ENCODE measurements at regions not wholly inside any gene's neighbourhood (a gene's known extent, or its start where the extent isn't known, plus 50 kb on each side); places are given as distances from the start of the nearest gene placed in this dataset.

GRCh38 chr13:34241332-34241731 is 423.4 kb downstream of the RFC3 start:
- no peak for DNase-seq (ENCODE audit: low spot score)

GRCh38 chr13:34243403-34243802 is 425.5 kb downstream of the RFC3 start:
- no peak for DNase-seq (ENCODE audit: low spot score)

GRCh38 chr13:34246511-34246910 is 428.6 kb downstream of the RFC3 start:
- DNase-seq (ENCODE audit: low spot score) = peak; percentile 64

DNA sequence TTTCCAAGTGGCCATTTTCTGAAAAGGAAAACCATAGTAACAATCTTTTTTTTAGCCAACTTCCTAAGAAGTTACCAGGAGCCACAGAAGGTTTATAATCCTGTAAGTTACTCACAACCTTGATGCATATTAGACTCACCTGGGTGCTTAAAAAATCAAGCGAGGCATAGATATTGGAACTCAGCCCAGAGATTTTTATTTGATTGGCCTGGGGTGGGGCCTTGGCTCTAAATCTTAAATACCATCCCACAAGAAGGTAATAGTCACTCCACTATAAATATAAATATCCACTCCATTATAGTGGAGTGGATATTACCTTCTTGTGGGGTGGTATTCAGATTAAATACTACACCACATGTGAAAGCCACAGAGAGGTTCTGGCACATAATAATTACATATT is 429.6 kb downstream of the RFC3 start:
- no peak for DNase-seq (ENCODE audit: low spot score)

- no peak for DNase-seq (ENCODE audit: low spot score)
These were observed 431.6 kb downstream of the RFC3 start for GRCh38 chr13:34249546-34250039.

DNA sequence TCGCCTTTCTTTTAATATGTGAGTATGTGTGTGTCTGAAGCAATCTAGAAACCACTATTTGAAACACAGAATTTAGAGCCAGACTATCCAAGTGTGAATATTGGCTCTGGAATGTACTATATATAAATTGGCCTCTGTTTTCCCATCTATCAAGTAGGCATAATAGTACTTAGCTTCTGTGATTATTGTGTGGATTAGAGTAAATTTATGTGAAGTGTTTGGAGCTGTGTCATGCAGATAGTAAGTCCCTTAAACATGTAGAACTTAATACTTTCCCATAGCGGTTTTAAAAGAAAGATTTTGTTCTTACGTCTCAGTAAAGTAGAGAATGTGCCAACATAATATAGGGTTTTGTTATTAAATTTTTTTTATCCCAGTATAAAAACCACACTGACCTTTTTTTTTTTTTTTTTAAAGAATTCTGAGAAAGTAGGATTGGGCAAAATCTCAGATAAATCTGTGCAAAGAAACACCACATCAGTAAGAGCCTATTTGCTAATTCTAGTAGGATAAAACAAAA is 432.3 kb downstream of the RFC3 start:
- no peak for DNase-seq (ENCODE audit: low spot score)

DNA sequence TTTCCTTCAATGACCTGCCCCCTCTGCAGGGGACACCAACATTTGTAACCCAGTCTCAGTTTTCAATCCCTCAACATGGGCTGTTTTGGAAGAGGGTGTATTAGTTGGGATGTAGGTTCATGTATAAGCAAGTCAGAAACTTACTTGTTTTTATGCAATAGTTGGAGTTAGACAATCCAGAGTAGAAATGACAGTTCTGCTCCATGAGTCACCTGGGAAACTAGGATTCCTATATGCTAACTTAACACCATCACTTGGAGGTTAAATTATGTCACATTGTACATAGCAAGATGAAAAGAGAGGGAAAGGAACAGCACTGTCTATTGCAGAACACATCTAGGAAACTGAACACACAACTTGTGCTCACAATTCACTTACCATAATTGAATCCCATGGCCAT is 436.4 kb downstream of the RFC3 start:
- DNase-seq (ENCODE audit: low spot score) = no peak

DNA sequence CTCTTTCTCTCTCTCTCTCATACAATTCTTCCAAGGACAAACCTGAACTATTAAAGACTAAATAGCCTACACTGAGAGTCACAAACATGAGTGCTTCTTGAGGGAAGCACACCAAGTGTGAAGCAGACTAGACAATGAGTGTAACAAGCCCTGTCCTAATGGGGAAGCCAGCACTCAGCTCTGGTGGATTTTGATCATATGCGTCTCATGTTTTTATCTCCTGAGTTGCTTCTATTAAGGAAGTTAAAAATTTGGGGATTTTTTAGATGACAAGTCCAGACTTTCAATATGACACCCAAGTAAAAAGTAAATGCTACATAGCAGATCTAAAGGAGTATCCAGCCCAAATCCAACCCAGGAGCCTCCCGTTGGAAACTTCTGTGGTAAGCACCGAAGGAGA is 437.8 kb downstream of the RFC3 start:
- no peak for DNase-seq (ENCODE audit: low spot score)

DNA sequence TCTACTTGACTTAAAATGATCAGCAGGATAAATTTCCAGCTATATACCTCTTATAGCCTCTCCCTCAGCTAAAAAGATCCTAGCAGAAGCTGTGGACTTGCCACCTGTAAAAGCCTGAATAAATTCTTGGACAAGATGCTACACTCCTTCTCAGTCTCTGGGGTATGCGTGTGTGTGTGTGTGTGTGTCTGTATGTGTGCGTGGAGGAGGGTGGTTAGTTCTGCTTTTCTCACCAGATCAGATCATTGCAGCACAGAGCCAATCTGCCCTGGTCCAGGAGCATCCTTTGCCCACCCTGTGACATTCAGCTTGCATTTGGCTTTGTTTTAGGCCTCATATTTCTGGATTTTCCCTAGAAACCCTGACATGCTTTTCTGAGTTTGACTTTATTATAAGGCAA is 438.3 kb downstream of the RFC3 start:
- DNase-seq (ENCODE audit: low spot score) = no peak

DNA sequence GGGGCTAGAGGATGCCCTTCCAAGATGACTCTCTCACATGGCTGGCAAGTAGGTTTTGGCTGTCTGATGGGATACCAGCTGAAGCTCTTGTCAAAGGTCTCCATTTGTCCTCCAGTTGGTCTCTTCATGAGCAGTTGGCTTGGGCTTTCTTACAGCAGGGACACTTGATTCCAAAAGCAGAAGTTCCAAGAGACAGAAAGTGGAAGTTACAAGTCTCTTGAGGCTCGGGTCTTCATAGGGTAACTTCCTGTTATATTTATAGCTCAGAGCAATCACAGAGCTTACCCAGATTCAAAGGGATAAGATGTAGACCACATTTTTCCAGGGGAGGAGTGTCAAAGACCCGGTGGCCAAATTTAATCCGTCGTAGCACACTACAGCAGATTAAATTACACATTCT is 440.0 kb downstream of the RFC3 start:
- no peak for DNase-seq (ENCODE audit: low spot score)

- no peak for DNase-seq (ENCODE audit: low spot score)
These were observed 440.9 kb downstream of the RFC3 start for GRCh38 chr13:34258646-34259386.

- DNase-seq (ENCODE audit: low spot score) = no peak
These were observed 445.7 kb downstream of the RFC3 start for GRCh38 chr13:34263681-34264080.

GRCh38 chr13:34265046-34265679 is 447.2 kb downstream of the RFC3 start:
- DNase-seq (ENCODE audit: low spot score) = no peak

- no peak for DNase-seq (ENCODE audit: low spot score)
These were observed 458.8 kb downstream of the RFC3 start for GRCh38 chr13:34276764-34277163.

- no peak for DNase-seq (ENCODE audit: low spot score)
These were observed 460.0 kb downstream of the RFC3 start for GRCh38 chr13:34277936-34278335.

DNA sequence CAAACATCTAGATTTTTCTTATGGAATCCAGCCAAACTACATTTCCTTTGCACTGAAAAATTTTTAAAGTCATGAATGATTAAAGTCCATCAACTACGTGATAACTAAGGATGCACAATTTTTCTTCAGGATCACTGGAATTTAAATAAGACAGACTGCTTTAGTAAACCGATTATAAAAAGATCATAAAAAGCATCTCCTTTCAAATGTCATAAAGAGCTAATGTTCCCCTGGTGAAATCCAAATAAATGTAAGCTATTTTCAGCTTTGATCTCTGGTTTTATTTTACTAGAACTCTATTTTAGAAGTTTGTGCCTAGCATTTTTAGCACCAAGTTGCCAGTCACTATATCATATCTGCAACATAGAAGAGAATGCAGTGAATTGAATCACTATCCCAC is 460.8 kb downstream of the RFC3 start:
- no peak for DNase-seq (ENCODE audit: low spot score)

DNA sequence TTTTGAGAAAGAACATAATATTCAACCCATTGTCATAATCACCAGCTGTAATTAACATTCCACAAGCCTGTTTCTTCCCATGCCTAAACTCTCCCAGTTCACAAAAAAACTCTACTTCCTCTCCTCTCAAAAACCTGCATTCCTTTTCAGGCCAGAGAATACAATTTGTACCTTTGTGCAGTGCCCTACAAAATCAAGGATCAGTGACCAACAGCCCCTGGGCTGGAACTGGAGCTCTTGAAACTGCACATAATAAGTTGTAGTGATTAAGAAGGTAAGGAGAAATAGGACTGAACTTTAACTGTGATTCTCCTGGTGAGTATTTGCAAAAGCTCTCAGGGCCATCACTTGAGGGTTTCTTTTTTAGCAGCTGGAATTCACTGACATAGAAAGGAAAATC is 472.7 kb downstream of the RFC3 start:
- DNase-seq (ENCODE audit: low spot score) = no peak

- DNase-seq (ENCODE audit: low spot score) = no peak
These were observed 476.7 kb downstream of the RFC3 start for GRCh38 chr13:34294483-34295129.

- peak; percentile 9 for DNase-seq (ENCODE audit: low spot score)
These were observed 482.6 kb downstream of the RFC3 start for GRCh38 chr13:34300559-34300958.

DNA sequence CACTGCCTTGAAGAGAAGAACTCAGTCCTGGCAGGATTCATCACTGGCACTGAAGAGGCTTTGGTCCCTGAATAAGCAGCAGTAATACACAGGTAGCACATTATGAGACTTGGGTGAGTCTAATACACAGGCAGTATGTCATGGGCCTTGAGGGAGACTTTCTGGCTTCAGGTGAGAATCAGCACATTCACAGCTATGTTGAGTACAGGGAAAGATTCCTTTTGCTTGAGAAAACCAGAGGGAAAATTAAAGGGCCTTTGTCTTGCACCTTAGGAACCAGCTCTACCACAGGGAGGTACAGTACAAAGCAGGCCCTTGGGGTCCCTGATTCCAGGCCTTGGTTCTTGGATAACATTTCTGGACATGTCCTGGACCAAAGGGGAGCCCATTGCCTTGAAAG is 484.6 kb downstream of the RFC3 start:
- no peak for DNase-seq (ENCODE audit: low spot score)

DNA sequence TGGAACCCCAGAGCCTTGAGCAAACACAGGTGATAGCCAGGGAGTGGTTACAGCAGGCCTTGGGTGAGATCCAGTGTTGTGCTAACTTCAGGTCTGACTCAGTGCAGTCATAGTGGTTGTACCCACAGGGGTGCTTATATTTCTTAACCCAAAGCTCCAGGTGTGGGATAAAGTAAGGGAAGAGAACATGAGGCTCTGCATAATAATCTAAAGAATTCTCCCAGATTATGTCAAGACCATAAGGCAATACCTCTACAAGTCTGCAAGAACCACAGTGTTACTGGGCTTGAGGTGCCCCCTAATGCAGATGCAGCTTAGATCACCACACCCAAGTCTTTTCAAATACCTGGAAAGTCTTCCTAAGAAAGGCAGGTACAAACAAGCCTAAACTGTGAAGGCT is 485.4 kb downstream of the RFC3 start:
- no peak for DNase-seq (ENCODE audit: low spot score)

- no peak for DNase-seq (ENCODE audit: low spot score)
These were observed 489.7 kb downstream of the RFC3 start for GRCh38 chr13:34307607-34308006.

GRCh38 chr13:34308725-34309124 is 490.8 kb downstream of the RFC3 start:
- no peak for DNase-seq (ENCODE audit: low spot score)

Measured in H4 (cell line).